NB4 (cell line): ENCODE measurements at regions not wholly inside any gene's neighbourhood (a gene's known extent, or its start where the extent isn't known, plus 50 kb on each side); places are given as distances from the start of the nearest gene placed in this dataset.

Source experiments
- CTCF ChIP-seq: IDR thresholded peaks from one replicate; pipeline ENCODE4 v1.5.1; 2012; ENCODE audit warnings: low read depth, low read length
- MAX ChIP-seq: IDR thresholded peaks from 2 replicates; pipeline ENCODE4 v1.6.1; 2011; ENCODE audit warnings: low read depth, low read length
- POLR2A ChIP-seq: IDR thresholded peaks from 2 replicates; pipeline ENCODE4 v1.6.1; 2011; ENCODE audit warnings: mild to moderate bottlenecking; ENCODE audit not compliant: insufficient read length; ENCODE audit errors: extremely low read depth

- TF ChIP-seq CTCF: no peak
- TF ChIP-seq MAX: no peak
- no peak for TF ChIP-seq POLR2A
Measured at GRCh38 chr3:154615471-154615870, 185.5 kb upstream of the GPR149 start.
